OCI-LY7 (cell line): ENCODE measurements at regions not wholly inside any gene's neighbourhood (a gene's known extent, or its start where the extent isn't known, plus 50 kb on each side); places are given as distances from the start of the nearest gene placed in this dataset.

Source experiments
- BruUV-seq: library from RNA; stranded (reverse); fragments of 400-500 nt; replicated peaks from 2 replicates; lab custom pipeline; 2021; lab: Mats Ljungman, UMichigan
- CTCF ChIA-PET: fragments of 300-600 bp; sonication (Branson Sonifier 250); formaldehyde crosslinking; loops from one replicate; lab custom pipeline; 2022; ENCODE audit warnings: antibody characterized with exemption; ENCODE audit not compliant: unreplicated experiment; lab: Charles Lee
- POLR2A ChIA-PET: fragments of 300-600 bp; sonication (Branson Sonifier 250); formaldehyde crosslinking; loops from one replicate; lab custom pipeline; 2022; ENCODE audit warnings: antibody characterized with exemption; lab: Charles Lee
- DNase-seq: peaks from one replicate; pipeline ENCODE4 v3.0.0-alpha.2; 2015; ENCODE audit warnings: low spot score
- H2AFZ ChIP-seq: fragments of 200-600 bp; sonication (generic), shearing (Covaris generic); 2 replicates; pipeline ENCODE4 v1.6.1; 2014; ENCODE audit warnings: mild to moderate bottlenecking, antibody characterized with exemption, low read length, moderate library complexity
- H3K27ac ChIP-seq: fragments of 200-600 bp; sonication (generic); 2 replicates; pipeline ENCODE4 v1.5.1; 2014; ENCODE audit warnings: mixed run types, low read depth, mild to moderate bottlenecking, moderate library complexity, low read length, inconsistent platforms; ENCODE audit not compliant: poor library complexity, severe bottlenecking
- H3K36me3 ChIP-seq: fragments of 200-600 bp; sonication (generic); 2 replicates; pipeline ENCODE4 v1.6.1; 2014; ENCODE audit warnings: mild to moderate bottlenecking, antibody characterized with exemption, low read length, moderate library complexity, mixed read lengths; ENCODE audit not compliant: insufficient read depth
- H3K4me1 ChIP-seq: fragments of 200-600 bp; sonication (generic); 2 replicates; pipeline ENCODE4 v1.5.1; 2014; ENCODE audit warnings: mild to moderate bottlenecking, low read length; ENCODE audit not compliant: insufficient read depth, poor library complexity, severe bottlenecking
- H3K4me2 ChIP-seq: fragments of 200-600 bp; sonication (generic); 2 replicates; pipeline ENCODE4 v1.6.1; 2014; ENCODE audit warnings: mild to moderate bottlenecking, low read length
- H3K4me3 ChIP-seq: fragments of 200-600 bp; sonication (generic); 2 replicates; pipeline ENCODE4 v1.5.1; 2014; ENCODE audit warnings: mild to moderate bottlenecking, low read depth, low read length; ENCODE audit not compliant: poor library complexity, severe bottlenecking
- H3K79me2 ChIP-seq: fragments of 200-600 bp; sonication (generic); 2 replicates; pipeline ENCODE4 v1.6.1; 2016; ENCODE audit warnings: low read depth, mild to moderate bottlenecking, low read length, moderate library complexity, mixed read lengths; ENCODE audit not compliant: insufficient read depth
- H3K9me2 ChIP-seq: fragments of 200-600 bp; sonication (generic); 2 replicates; pipeline ENCODE4 v1.6.1; 2016; ENCODE audit warnings: mild to moderate bottlenecking, low read length, mixed read lengths; ENCODE audit not compliant: insufficient read depth
- H3K9me3 ChIP-seq: fragments of 200-600 bp; sonication (generic); 2 replicates; pipeline ENCODE4 v1.6.1; 2014; ENCODE audit warnings: mild to moderate bottlenecking, mixed run types, low read length, mixed read lengths
- H4K20me1 ChIP-seq: fragments of 200-600 bp; sonication (generic); 2 replicates; pipeline ENCODE4 v1.6.1; 2014; ENCODE audit warnings: mild to moderate bottlenecking, antibody characterized with exemption, low read length, moderate library complexity, mixed read lengths; ENCODE audit not compliant: insufficient read depth
- CTCF ChIP-seq: fragments of 200-600 bp; sonication (generic); conservative IDR thresholded peaks from 2 replicates; pipeline ENCODE4 v1.5.1; 2014; ENCODE audit warnings: mild to moderate bottlenecking, antibody characterized with exemption, low read length, moderate library complexity, mixed read lengths
- EZH2phosphoT487 ChIP-seq: fragments of 200-600 bp; sonication (generic); IDR thresholded peaks from 2 replicates; pipeline ENCODE4 v1.6.1; 2018; ENCODE audit warnings: low read depth, borderline replicate concordance, mild to moderate bottlenecking, mixed run types, antibody characterized with exemption, low read length, moderate library complexity, mixed read lengths
- intact Hi-C: fragments of 100-400 bp; cut with micrococcal nuclease; formaldehyde crosslinking; loops from one replicate; pipeline ENCODE4 v1.10.0; 2022; ENCODE audit not compliant: unreplicated experiment

GRCh38 chr13:107834281-107834680 lies 381.1 kb downstream of the LIG4 start:
- DNase-seq, result no peak
- Histone ChIP-seq H3K4me2 (no peak overlapping the region), H2AFZ (no peak overlapping the region), H3K9me3 (no peaks in the 10 kb centered on the region), H4K20me1 (no peaks in the 10 kb centered on the region), H3K4me3 (no peak overlapping the region), H3K9me2 (no peaks in the 10 kb centered on the region), H3K36me3 (no peaks in the 10 kb centered on the region), H3K27ac (no peak overlapping the region), H3K79me2 (no peaks in the 10 kb centered on the region), H3K4me1 (no peaks in the 10 kb centered on the region)
- TF ChIP-seq EZH2phosphoT487 (no peak), CTCF (no peak)
- BruUV-seq, result no TSS peak
- intact Hi-C loops, result no loop called here
- ChIA-PET POLR2A (no interaction called here), CTCF (no interaction called here)

GRCh38 chr13:107832500-107833100 lies 382.7 kb downstream of the LIG4 start:
- DNase-seq, result no peak
- Histone ChIP-seq H3K36me3 (no peaks in the 10 kb centered on the region), H3K27ac (no peak overlapping the region), H3K9me3 (no peaks in the 10 kb centered on the region), H3K4me1 (no peaks in the 10 kb centered on the region), H3K9me2 (no peaks in the 10 kb centered on the region), H2AFZ (no peak overlapping the region), H3K4me3 (no peak overlapping the region), H4K20me1 (no peaks in the 10 kb centered on the region), H3K4me2 (no peak overlapping the region), H3K79me2 (no peaks in the 10 kb centered on the region)
- CTCF ChIA-PET, result no interaction called here
- BruUV-seq, result no TSS peak
- no peak for TF ChIP-seq EZH2phosphoT487
- TF ChIP-seq CTCF, result no peak
- POLR2A ChIA-PET, result no interaction called here
- intact Hi-C loops, result no loop called here

- POLR2A ChIA-PET, result no interaction called here
- H3K4me3 ChIP-seq, result no peak overlapping the region
- H3K9me2 ChIP-seq, result no peaks in the 10 kb centered on the region
- H3K4me1 ChIP-seq, result no peaks in the 10 kb centered on the region
- CTCF ChIA-PET, result no interaction called here
- no TSS peak for BruUV-seq
- intact Hi-C loops, result no loop called here
- no peaks in the 10 kb centered on the region for H3K9me3 ChIP-seq
- DNase-seq, result no peak
- TF ChIP-seq CTCF, result no peak
- TF ChIP-seq EZH2phosphoT487, result no peak
- H4K20me1 ChIP-seq, result no peaks in the 10 kb centered on the region
- no peaks in the 10 kb centered on the region for H3K36me3 ChIP-seq
- H3K79me2 ChIP-seq, result no peaks in the 10 kb centered on the region
- H3K27ac ChIP-seq, result no peak overlapping the region
- no peak overlapping the region for H3K4me2 ChIP-seq
- no peak overlapping the region for H2AFZ ChIP-seq
These were observed 384.5 kb downstream of the LIG4 start for GRCh38 chr13:107830804-107831203.
